Stimulated activated CD4-positive, alpha-beta T cell treated with anti-CD3 and anti-CD28 coated beads, TNF-alpha, amount 100 ng/mL, for 48 hours (primary cell): ENCODE measurements at regions not wholly inside any gene's neighbourhood (a gene's known extent, or its start where the extent isn't known, plus 50 kb on each side); places are given as distances from the start of the nearest gene placed in this dataset.

Experiments used
- DNase-seq, 3 donors: peaks; one replicate each; pipeline ENCODE4 v3.0.0-alpha.2; 2020; ENCODE audit warnings: low read depth in 3 of 3

- no peak for DNase-seq
These were observed 271.2 kb downstream of the ADRA2A start for GRCh38 chr10:111348076-111348475.

DNA sequence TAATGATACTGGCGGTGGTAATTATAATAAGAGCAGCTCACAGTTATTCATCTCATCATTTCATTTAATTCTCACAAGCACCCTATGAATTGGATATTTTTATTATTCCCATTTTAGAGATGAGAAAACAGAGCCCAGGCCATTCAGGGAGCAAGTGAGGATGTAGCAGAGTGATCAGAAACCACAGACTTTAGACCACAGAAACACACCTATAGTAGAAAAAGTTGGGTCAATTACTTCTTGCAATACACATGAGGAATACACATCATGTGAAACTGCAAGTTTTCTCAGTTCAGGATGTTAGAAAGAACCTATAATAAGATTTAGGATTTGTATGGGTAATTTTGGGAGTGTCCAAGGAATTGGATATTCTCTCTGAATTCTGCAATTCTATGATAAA lies 278.0 kb downstream of the ADRA2A start:
- no peak for DNase-seq

DNA sequence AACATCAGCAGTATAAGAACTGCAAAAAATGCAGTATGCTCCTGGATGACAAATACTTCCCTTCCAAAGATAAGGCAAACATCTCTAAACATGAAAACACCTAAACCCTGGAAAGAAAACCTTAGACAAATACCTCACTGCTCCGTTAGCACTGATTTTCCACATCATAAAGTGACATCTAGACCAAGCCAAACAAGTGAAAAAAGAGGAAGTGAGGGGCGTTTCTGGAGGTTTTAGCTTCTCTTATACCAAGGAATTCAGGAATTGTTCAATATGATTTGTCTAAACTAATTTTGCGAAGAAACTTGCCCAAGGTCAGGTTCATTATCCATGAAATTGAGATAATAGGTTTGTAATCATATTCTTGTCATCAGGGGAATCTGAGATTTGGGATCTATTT lies 279.7 kb downstream of the ADRA2A start:
- no peak for DNase-seq

- no peak for DNase-seq
These were observed 281.0 kb downstream of the ADRA2A start for GRCh38 chr10:111357859-111358258.

- no peak for DNase-seq
These were observed 283.6 kb downstream of the ADRA2A start for GRCh38 chr10:111360260-111360925.

DNA sequence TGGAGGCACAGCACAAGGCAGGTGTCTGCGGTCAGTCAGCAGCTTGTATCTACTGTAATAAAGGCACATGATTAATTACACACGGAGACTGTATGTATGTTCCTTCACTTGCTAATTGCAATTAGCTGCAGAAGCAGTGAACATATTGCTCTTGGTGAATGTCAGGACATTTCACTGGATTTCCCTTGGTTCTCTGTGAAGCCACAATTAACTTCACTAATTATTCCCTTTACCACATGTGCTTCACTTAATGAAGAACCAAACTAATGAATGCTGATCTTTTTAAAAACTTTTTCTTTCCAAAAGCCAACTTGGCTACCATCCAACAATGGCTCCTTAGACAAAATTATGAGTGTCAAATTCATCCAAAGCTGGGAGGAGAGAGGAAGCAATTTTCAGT lies 290.7 kb downstream of the ADRA2A start:
- DNase-seq, result no peak

GRCh38 chr10:111370101-111370500 lies 293.3 kb downstream of the ADRA2A start:
- no peak for DNase-seq

DNA sequence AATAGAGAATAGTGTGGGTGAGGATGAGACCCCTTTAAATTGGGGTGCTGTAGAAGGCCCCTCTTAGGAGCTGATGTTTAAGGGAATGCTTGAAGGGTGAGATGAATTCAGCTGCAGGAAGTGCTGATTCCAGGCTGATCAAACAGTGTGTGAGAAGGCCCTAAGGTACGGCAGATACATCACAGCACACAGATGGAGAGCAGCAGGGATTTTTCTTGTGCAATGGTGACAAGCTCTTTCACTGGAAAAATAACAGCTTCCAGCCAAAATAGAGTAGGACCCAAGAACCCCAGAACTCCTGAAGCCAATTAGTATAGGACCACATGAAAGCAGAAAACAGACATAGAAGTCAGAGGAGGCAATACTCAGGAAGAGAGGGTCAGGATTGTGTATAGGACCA lies 296.9 kb downstream of the ADRA2A start:
- no peak for DNase-seq

- no peak for DNase-seq
These were observed 302.8 kb downstream of the ADRA2A start for GRCh38 chr10:111379534-111380187.

- no peak for DNase-seq
These were observed 307.7 kb downstream of the ADRA2A start for GRCh38 chr10:111384556-111384955.

DNA sequence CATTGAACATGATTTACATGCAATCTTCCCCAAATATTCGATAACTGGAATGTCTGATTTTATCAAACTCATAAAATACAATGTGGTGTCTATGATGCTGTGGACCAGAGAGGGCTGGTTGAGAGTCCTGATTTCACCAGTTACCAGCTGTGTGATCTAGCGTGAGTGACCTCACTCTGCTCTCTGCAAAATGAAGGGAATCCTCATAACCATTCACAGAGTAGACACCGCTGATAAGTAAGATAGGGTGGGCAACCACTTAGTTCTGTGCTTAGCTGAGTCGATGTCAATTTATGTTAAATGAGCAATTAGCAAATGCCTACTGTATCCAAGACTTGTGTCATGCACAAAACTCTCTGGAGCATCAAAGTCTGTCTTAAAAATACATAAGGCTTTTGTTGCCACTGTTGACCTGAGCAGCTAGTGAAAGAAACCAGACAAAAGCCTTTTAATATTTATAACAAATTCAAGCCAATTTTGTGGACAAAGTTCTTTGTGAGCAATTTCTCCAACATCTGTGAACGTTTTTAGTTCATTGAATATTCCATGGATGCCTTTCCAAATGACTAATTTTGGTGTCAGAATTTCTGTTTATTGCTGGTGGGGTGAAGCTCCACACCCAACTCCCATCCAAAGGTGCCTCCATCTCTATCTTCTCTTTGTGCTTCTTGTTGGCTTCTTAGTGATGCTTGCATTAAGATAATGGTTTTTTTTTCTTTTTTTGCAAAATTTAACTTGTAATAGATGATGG lies 314.2 kb downstream of the ADRA2A start:
- DNase-seq, result no peak

- DNase-seq, result no peak
These were observed 315.3 kb downstream of the ADRA2A start for GRCh38 chr10:111392159-111392558.

GRCh38 chr10:111392910-111393309 lies 316.1 kb downstream of the ADRA2A start:
- no peak for DNase-seq

DNA sequence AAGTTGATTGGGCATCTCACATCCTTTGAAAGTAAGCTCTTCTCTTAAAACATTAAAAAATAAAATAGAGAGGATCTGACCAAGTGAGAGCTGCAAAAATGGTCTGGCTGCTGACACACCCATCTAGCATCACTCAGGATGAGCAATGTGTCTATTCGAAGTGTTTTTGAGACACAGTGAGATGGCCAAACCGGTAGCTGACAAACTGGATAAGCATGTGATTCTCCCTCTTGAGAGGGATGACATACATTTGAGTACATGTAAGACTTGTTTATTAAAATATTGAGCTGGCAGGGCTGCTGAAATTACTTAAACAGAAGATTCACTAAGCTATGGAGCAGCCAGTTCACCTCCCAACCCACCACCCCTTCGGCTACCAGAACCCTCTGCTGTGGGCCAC lies 333.9 kb downstream of the ADRA2A start:
- no peak for DNase-seq

DNA sequence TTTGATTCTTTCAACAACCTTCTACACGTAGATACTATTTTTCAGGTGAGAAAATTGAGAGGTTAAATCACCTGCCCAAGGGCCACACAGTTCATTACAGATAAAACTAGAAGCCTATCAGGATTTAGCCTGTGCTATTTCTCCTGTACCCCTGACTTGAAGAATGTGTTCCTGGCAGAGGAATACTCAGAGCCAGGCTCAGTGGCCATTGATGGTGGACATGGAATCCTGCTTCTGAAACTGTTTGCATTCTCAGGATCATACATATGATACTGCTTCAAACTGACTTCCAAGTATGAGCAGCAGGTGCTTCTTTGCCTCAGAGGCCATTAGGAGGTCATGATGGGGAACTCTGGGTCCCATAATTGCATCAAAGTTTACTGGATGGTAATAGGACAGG lies 348.6 kb downstream of the ADRA2A start:
- no peak for DNase-seq

DNA sequence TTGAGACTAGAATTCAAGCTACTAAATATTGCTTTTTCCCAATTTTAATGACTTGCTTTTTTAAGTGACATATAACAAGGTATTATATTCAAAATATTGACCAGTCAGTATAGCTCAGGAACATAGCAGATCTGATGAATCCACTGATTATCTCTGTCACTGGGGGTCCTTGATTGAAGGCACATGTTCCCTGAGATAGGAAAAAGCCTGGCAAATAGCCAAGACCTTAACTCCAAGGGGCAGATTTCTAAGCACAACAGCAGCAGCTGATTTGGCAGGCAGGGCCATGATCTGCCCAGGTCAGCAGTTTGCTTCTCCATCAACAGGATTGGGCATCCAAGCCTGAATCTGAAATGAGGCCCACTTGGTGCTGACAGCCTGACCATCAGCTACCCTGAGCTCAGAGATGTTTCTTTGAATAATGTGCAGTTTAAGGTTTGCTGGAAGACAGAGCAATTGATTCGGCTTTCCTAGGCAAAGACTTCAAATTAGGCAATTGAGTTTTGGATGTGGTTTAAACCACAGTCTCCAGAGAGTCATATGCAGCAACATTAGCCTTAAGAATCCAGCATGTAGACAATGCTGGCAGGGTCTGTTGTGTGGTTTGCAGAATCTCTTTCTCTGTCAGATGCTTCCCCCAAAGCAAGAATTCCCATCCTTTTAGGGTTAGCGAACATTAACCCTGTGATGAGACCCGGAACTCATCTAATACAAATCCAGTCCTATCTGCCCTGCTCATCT lies 352.6 kb downstream of the ADRA2A start:
- DNase-seq, result no peak

DNA sequence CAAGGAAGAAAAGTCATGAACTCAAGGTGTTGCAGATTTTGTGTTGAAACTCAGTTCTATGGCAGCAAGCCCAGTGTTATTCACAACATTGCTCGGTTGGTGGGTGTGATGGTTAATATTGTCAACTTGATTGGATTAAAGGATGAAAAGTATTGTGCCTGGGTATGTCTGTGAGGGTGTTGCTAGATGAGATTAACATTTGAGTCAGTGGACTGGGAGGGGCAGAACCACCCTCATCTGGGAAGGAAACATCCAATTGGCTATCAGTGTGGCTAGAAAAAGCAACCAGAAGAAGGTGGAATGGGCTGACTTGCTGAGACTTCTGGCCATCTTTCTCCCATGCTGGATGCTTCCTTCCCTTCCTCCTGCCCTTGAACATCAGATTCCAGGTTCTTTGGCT lies 353.2 kb downstream of the ADRA2A start:
- no peak for DNase-seq

GRCh38 chr10:111432588-111432987 lies 355.8 kb downstream of the ADRA2A start:
- no peak for DNase-seq

DNA sequence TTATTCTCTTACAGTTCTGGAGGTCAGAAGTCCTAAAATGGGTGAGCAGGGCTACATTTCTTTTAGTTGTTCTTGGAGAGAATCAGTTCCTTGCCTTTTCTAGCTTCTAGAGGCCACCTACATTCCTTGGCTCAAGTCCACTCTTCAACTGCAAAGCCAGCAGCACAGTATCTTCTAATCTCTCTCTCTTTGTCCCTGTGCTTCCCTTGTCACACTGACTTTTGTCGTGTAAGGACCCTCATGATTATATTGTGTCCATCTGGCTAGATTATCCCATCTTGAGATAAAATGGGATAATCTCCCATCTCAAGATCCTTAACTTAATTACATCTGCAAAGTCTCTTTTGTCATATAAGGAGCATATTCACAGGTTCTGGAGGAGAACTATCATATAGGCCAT lies 359.0 kb downstream of the ADRA2A start:
- DNase-seq, result no peak

GRCh38 chr10:111439034-111439842 lies 362.4 kb downstream of the ADRA2A start:
- no peak for DNase-seq

DNA sequence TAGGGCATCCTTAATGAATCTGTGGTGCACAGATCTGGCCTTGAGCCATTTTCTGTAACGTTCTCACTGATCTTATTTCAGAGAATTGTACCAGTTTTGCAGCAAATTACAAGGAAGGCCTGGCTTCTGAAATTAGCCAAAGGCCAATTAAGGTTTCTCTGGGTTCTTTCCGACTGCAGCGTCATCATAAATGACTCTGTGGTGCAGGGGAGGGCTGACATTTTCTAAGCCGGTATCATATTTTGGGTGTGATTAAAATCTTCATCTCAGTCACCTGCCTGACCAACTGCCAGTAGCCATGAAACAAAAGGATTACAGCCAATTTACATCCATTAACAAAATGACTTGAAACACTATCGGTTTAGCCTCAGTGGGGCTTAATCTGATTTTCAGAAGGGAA lies 363.7 kb downstream of the ADRA2A start:
- DNase-seq, result no peak

GRCh38 chr10:111445667-111446066 lies 368.8 kb downstream of the ADRA2A start:
- no peak for DNase-seq
